ENCODE measurements at regions not wholly inside any gene's neighbourhood (a gene's known extent, or its start where the extent isn't known, plus 50 kb on each side); places are given as distances from the start of the nearest gene placed in this dataset.

GRCh38 chr6:79404677-79405076, 132.6 kb downstream of the LCA5 start:
- Histone ChIP-seq H3K79me1 (ENCODE audit: low read depth, low read length) (no peaks in the 10 kb centered on the region), H3K27me3 (replicated peaks in 1 of 4; ENCODE audit: control insufficient read depth in 3 of 4, extremely low read depth in 1 of 4, insufficient read depth in 3 of 4, low read length in 3 of 4) (no peaks in the 10 kb centered on the region), H2AFZ (ENCODE audit: low read length) (peak overlapping the region; percentile 74), H2BK12ac (ENCODE audit: low read depth, low read length) (no peak overlapping the region), H2AK5ac (ENCODE audit: low read depth, low read length) (no peak overlapping the region), H3K27ac (ENCODE audit: low read depth, low read length) (no peak overlapping the region), H3K23me2 (ENCODE audit: low read depth, low read length) (no peaks in the 10 kb centered on the region), H4K8ac (ENCODE audit: extremely low read depth, insufficient read depth, low read length) (no peak overlapping the region; the same call in none of the 2 replicates), H2BK15ac (ENCODE audit: low read length) (no peak overlapping the region; the same call in 1 of the 2 replicates), H3K79me2 (ENCODE audit: control insufficient read depth in 1 of 2, insufficient read depth in 2 of 2, low read length in 2 of 2) (no peaks in the 10 kb centered on the region), H3K4me1 (replicated peaks in 1 of 4; ENCODE audit: control insufficient read depth in 3 of 4, insufficient read depth in 4 of 4, low read length in 3 of 4) (peaks cover 0 to 4% (median 0%) of the 10 kb centered on the region in 4 experiments; a peak in 4 of 7 replicates), H4K20me1 (replicated peaks in 1 of 2; ENCODE audit: control insufficient read depth in 1 of 2, insufficient read depth in 2 of 2, low read length in 2 of 2) (no peaks in the 10 kb centered on the region), H3K4me2 (ENCODE audit: insufficient read depth in 1 of 2, low read depth in 2 of 2, low read length in 2 of 2) (no peak overlapping the region), H3K4ac (replicated peaks; ENCODE audit: insufficient read length, low read depth, low read length) (no peak overlapping the region), H3K23ac (ENCODE audit: insufficient read length) (no peak overlapping the region), H2BK5ac (ENCODE audit: low read depth, low read length) (no peak overlapping the region), H3K9ac (replicated peaks in 1 of 4; ENCODE audit: extremely low read depth in 1 of 4, low read depth in 3 of 4, low read length in 3 of 4) (no peak overlapping the region), H3K56ac (replicated peaks; ENCODE audit: insufficient read length, low read depth, low read length) (no peak overlapping the region), H2BK120ac (replicated peaks; ENCODE audit: low read depth, low read length) (no peak overlapping the region), H4K5ac (ENCODE audit: insufficient read length, low read depth, low read length) (no peak overlapping the region), H3K9me3 (ENCODE audit: insufficient read depth in 2 of 2, low read depth in 1 of 2, low read length in 1 of 2) (0 out of 4 replicates have a peak, but pooled peaks cover 0 to 5% of the 10 kb centered on the region in 2 experiments), H3K4me3 (ENCODE audit: extremely low read depth in 1 of 4, insufficient read depth in 2 of 4, low read depth in 3 of 4, low read length in 4 of 4) (no peak overlapping the region), H3K18ac (ENCODE audit: extremely low read depth, low read length) (no peak overlapping the region), H4K91ac (replicated peaks; ENCODE audit: insufficient read length, low read length) (no peak overlapping the region), H3K14ac (ENCODE audit: insufficient read length) (no peak overlapping the region), H2BK20ac (ENCODE audit: low read length) (peak overlapping the region; percentile 36; the same call in 1 of the 2 replicates), H3K36me3 (ENCODE audit: control insufficient read depth in 2 of 4, insufficient read depth in 4 of 4, low read length in 3 of 4) (no peaks in the 10 kb centered on the region)
- POLR2A ChIA-PET (ENCODE audit: partially characterized antibody) = interaction anchor here (1.3 kb wide), 1 partner anchor 11 kb away, joined by 3 read pairs; no protein-coding TSS in a partner anchor
- 87% methylated on average over 8 of the region's 8 CpGs; no CpG with 5 or more reads in 1 of the 2 experiments for WGBS, 2 experiments (ENCODE audit: extremely low coverage in 1 of 2, insufficient coverage in 1 of 2, insufficient read length in 1 of 2, insufficient replicate concordance in 2 of 2, low coverage in 1 of 2, low lambda C conversion rate in 2 of 2, missing lambda C conversion rate in 1 of 2)
- FAIRE-seq (no peak), DNase-seq (ENCODE audit: low read depth in 1 of 2, low spot score in 2 of 2) (no peak)
- CTCF ChIA-PET (ENCODE audit: partially characterized antibody) = interaction anchor here (0.8 to 3.4 kb wide), 17 partner anchors 8 to 464 kb away, joined by 3 to 19 read pairs (median 3); no protein-coding TSS in a partner anchor
- TF ChIP-seq MAFK (IDR thresholded peaks at IDR 0.05; ENCODE audit: low read depth, low read length) = no peak
- TF ChIP-seq HDAC2 (IDR thresholded peaks at IDR 0.05; ENCODE audit: borderline replicate concordance in 1 of 2, low read depth in 2 of 2, low read length in 2 of 2) = no peak
- TF ChIP-seq BRCA1 (IDR thresholded peaks at IDR 0.05; ENCODE audit: low read depth, low read length) = no peak
- TF ChIP-seq MAX (IDR thresholded peaks at IDR 0.05) = no peak
- no peak for TF ChIP-seq CTCF (IDR thresholded peaks at IDR 0.05; ENCODE audit: control extremely low read depth in 1 of 3, insufficient read depth in 1 of 3, low read depth in 1 of 3, low read length in 3 of 3)
- no peak for TF ChIP-seq SP4 (IDR thresholded peaks at IDR 0.05; ENCODE audit: low read length)
- no peak for TF ChIP-seq SP1 (IDR thresholded peaks at IDR 0.05; ENCODE audit: low read depth, low read length)
- no peak for TF ChIP-seq USF2 (IDR thresholded peaks at IDR 0.05; ENCODE audit: low read length)
- TF ChIP-seq EZH2 (IDR thresholded peaks at IDR 0.05; ENCODE audit: low read depth, low read length, severe bottlenecking) = no peak
- TF ChIP-seq GABPA (IDR thresholded peaks at IDR 0.05; ENCODE audit: borderline replicate concordance, insufficient read depth, low read length) = no peak
